ENCODE measurements at regions not wholly inside any gene's neighbourhood (a gene's known extent, or its start where the extent isn't known, plus 50 kb on each side); places are given as distances from the start of the nearest gene placed in this dataset.

DNA sequence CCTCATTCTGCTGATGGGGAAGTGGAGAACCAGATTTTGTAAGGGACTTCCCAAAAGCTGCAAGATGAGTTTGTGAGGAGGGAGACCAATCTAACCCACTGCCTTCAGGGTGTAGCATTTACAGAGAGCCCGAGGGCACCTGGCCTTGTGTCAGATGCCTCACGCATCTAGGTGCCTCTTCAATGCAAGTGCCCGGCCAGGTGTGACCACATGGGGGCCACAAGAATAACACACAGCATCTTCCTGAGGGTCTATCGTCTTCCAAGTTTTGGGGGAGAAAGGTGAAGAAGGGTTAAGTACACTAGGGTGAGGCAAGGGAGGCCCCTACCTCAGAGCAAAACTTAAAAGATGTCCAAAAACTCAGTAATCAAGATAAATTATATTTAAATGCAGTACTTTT, 401.7 kb upstream of the CDH5 start:
- TF ChIP-seq, protein P1, sequence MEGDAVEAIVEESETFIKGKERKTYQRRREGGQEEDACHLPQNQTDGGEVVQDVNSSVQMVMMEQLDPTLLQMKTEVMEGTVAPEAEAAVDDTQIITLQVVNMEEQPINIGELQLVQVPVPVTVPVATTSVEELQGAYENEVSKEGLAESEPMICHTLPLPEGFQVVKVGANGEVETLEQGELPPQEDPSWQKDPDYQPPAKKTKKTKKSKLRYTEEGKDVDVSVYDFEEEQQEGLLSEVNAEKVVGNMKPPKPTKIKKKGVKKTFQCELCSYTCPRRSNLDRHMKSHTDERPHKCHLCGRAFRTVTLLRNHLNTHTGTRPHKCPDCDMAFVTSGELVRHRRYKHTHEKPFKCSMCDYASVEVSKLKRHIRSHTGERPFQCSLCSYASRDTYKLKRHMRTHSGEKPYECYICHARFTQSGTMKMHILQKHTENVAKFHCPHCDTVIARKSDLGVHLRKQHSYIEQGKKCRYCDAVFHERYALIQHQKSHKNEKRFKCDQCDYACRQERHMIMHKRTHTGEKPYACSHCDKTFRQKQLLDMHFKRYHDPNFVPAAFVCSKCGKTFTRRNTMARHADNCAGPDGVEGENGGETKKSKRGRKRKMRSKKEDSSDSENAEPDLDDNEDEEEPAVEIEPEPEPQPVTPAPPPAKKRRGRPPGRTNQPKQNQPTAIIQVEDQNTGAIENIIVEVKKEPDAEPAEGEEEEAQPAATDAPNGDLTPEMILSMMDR (IDR thresholded peaks at IDR 0.05), result no peak
- no peak for TF ChIP-seq POLR2A (IDR thresholded peaks at IDR 0.05)

Measured in Peyer's patch (tissue), 4 donors.